Hematopoietic multipotent progenitor cell treated with erythropoietin and hydrocortisone succinate and interleukin-3 and kit ligand, for 4 days (in vitro differentiated cells): ENCODE measurements at regions not wholly inside any gene's neighbourhood (a gene's known extent, or its start where the extent isn't known, plus 50 kb on each side); places are given as distances from the start of the nearest gene placed in this dataset.

ENCODE experiments used
- DNase-seq: peaks from one replicate; pipeline ENCODE4 v3.0.0-alpha.2; 2015

DNA sequence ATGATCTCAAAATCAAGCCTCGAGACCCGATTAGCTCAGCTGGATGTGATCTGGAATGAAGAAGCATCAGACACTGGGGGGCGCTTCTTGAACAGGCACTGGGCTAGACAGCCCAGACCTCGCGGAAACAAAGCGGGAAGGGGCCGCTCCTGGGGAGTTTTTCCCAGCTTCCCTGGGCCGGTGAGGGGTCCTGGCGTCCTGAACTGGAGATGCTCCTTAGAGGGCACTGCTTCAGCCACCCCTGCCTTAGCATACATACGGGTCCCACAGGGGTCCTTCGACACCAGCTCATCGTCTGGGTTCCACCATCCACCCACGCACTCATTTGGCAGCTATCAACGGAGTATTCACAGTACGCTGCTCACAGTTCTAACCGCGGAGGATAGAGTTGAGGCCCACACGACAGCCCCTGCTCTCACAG is 146.7 kb downstream of the TSN start:
- peak; percentile 24 for DNase-seq

GRCh38 chr2:121902616-121903015 is 147.2 kb downstream of the TSN start:
- DNase-seq: no peak

- DNase-seq: no peak
Observed at GRCh38 chr2:121903037-121903689, 147.7 kb downstream of the TSN start.

DNA sequence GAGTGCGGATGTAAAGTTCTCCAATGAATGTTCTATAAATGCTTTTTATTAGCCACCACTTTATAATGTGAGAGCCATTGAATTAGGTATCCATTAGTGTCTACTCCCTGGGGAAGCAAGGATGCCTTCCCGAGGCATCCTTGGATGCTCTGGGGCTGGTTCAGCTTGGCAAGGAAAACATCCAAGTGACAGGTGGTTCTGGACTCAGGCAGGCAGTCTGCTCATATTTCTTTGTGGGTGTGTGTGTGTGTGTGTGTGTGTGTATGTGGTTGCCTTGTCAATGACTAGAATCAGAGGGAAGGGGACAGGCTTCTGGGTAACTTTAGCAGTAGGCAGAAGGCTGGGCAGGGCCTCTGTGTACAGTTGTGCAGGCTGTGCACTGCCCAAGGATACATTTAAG is 149.2 kb downstream of the TSN start:
- no peak for DNase-seq

GRCh38 chr2:121905201-121905600 is 149.8 kb downstream of the TSN start:
- no peak for DNase-seq

DNA sequence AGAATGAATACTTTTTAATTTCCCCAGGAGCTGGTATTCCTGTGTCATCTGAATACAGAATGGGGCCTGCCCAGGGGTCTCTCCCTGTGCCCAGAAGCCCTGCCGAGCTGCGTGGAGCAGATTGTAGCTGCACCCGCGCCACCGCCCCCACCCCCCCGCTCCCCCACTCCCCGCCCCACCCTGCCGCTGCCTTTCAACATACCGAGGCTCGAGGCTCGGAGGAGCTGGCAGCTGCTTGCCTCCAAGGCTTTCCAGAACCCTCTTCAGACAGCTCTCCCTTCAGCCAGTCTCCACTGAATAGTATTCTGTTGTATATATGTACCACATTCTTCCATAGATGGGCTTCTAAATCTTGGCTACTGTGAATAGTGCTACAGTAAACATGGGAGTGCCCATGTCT is 150.7 kb downstream of the TSN start:
- DNase-seq: no peak

GRCh38 chr2:121907928-121908327 is 152.5 kb downstream of the TSN start:
- DNase-seq: no peak

DNA sequence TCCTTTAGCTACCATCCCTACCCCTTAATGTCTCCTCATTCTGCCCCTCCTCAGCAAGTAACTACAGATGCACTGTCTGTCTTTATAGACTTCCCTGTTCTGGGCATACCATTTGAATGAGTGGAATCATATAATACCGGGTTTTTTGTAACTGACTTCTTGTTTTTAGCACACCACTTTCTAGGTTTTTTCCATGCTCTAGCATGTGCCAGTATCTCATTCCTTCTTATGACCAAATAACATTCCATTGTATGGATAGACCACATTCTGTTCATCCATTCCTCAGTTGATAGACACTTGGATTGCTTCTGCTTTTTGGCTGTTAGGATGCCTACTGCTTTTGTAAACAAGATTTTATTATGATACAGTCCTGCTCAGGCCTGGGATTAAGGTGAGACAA is 154.7 kb downstream of the TSN start:
- no peak for DNase-seq

DNA sequence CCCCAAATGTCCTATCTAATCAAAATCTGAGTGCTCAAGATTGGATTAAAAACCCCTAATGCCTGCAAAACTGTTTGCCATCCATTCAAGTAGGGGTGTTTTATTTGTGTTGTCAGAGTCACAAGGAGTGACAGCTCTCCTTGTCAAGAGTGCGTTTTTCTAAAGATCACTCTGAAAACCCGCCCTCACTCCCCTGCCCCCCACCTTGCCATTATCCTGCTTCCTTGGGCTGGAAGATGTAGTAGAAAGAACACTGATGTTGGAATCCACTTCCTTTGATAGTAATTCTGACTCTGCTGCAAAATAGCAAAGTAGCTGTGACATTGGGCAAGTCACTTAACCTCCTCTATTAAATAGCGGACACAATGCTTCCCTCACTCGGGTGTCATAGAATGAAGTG is 155.6 kb downstream of the TSN start:
- DNase-seq: no peak

GRCh38 chr2:121917143-121917542 is 161.7 kb downstream of the TSN start:
- DNase-seq: no peak

GRCh38 chr2:121918231-121918630 is 162.8 kb downstream of the TSN start:
- no peak for DNase-seq

DNA sequence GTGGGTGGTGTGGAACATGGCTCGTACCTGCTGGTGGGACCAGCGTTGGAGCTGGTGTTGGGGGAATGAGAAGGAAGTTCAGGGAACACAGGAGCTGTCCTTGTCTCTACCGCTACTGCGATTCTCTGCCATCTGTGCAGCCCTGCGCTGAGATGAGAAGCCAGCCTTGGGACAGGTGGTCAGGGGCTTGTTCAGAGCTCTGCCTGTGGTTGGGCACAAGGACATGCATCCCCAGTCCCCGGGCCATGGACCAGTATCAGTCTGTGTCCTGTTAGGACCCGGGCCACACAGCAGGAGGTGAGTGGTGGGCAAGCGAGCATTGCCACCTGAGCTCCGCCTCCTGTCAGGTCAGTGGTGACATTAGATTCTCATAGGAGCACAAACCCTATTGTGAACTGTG is 164.4 kb downstream of the TSN start:
- DNase-seq: no peak

DNA sequence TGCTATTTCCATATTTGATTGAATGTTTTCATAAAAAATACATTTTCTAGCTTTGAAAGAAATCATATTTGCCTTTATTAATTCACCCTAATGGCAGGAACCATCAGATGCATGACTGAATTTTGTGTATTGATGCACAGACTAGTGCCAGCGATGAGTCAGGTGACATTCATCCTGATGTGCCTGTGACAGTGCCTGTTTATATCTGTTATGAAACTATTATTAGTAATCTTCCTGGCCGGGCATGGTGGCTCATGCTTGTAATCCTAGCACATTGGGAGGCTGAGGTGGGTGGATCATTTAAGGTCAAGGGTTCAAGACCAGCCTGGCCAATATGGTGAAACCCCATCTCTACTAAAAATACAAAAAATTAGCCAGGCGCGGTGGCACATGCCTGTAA is 170.0 kb downstream of the TSN start:
- no peak for DNase-seq

DNA sequence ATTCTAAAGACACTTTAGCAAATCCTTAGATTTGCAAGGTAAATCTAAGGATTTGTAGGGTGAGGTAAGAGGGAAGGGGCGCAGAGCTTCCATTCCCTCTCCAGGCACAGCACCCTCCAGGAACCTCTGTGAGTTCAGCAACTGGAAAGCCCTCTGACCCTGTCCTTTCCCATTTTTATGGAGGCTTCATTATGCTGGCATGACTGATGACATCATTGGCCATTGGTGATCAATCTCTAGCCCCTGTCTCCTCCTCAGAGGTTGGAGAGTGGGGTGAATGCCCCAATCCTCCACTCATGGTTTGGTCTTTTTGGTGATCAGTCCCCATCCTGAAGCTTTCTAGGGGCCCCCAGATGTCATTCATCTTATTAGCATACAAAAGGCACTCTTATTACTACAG is 187.8 kb downstream of the TSN start:
- DNase-seq: no peak

GRCh38 chr2:121944072-121944831 is 188.8 kb downstream of the TSN start:
- peak; percentile 22 for DNase-seq

DNA sequence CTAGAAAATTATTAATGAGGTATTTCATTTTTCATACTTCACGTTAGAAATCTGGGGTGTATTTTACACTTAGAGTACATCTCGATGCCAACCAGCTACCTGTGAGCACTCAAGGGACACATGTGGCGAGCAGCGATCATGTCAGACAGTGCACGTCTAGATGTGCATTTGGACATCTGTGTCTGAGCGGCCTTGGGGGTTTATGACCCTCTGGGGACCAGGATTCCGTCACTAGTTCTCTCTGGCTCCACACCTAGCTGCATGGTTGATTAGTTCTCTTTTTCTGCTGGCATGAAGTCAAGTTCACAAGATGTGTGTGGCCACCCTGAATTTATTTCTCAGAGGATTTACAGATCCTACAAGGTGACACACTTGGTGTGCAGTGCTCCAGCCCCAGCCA is 192.2 kb downstream of the TSN start:
- no peak for DNase-seq

- no peak for DNase-seq
Observed at GRCh38 chr2:121949271-121949670, 193.8 kb downstream of the TSN start.

GRCh38 chr2:121955426-121955825 is 200.0 kb downstream of the TSN start:
- DNase-seq: no peak

GRCh38 chr2:121955872-121956271 is 200.4 kb downstream of the TSN start:
- no peak for DNase-seq

- no peak for DNase-seq
Observed at GRCh38 chr2:121960251-121960650, 204.8 kb downstream of the TSN start.

DNA sequence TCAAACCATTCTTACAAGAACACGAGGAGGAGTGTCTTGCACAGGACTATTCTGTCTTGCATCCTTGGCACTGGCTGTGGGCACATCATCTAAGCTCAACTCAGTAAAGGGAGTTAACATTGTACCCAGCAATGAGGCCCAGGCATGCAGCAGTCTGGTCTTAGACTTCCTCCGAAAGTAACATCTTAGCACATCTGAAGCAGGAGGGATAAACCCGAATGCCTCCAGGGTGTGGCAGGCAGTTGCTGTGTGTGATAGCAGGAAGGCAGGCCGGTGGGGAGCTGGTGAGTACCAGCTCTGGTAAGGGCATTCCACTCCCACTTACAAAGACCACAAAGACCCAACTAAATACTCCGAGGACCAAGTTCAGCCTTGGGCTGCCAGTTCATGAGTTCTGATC is 206.3 kb downstream of the TSN start:
- peak; percentile 42 for DNase-seq

GRCh38 chr2:121965661-121966060 is 210.2 kb downstream of the TSN start:
- DNase-seq: no peak

- no peak for DNase-seq
Observed at GRCh38 chr2:121966663-121967062, 211.2 kb downstream of the TSN start.

DNA sequence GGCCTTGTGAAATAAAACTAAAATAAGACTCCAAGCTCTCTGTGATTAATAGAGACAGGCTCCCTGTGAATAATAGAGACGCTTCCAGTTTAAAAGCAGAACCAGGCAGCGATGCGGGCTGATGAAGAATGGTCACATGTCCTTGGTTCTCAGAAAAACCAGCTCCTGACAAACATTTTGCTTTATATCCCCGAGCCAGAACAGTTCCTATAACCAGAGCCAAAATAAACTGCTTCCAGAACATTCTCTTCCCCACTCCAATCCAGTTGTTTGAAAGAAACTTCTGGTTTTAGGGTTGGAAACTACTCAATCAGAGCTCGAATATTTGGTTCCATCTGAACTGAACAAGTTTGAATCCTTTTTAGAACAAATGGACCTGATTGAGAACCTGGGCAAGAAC is 213.7 kb downstream of the TSN start:
- DNase-seq: peak; percentile 60
